ENCODE measurements at regions not wholly inside any gene's neighbourhood (a gene's known extent, or its start where the extent isn't known, plus 50 kb on each side); places are given as distances from the start of the nearest gene placed in this dataset.

DNA sequence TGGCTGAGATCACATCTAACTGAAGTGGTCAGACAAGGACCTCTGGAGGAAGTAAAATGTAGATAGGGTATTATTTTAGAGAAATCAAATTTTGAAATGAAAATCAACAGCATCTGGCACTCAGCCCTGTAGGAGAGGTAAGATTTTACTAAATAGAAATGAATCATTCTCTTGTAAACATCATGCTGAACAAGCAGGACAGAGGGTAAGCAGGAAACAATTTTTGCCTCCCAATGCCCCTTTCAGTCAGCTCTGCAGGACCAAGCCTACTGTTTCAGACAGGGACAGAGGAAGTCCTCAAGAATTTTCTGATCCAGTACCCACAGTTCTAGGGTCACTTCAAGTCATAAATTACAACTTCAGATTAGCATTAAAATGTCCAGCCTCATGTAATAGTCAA lies 190.1 kb downstream of the ESM1 start:
- no peak for TF ChIP-seq POLR2AphosphoS5 (IDR thresholded peaks at IDR 0.05; ENCODE audit: low read depth, low read length)
- no peak for TF ChIP-seq POLR2A (IDR thresholded peaks at IDR 0.05; ENCODE audit: low read depth, low read length)

All from GM12892 (cell line).